ENCODE measurements at regions not wholly inside any gene's neighbourhood (a gene's known extent, or its start where the extent isn't known, plus 50 kb on each side); places are given as distances from the start of the nearest gene placed in this dataset.

- TF ChIP-seq CTCF (IDR thresholded peaks at IDR 0.05; ENCODE audit: insufficient read depth, low read depth, low read length, missing control alignments), result no peak
- no peak overlapping the region for H3K4me3 ChIP-seq (ENCODE audit: low read depth, low read length)
- DNase-seq (ENCODE audit: low read depth), result no peak
These were observed 66.0 kb upstream of the SLC25A33 start for GRCh38 chr1:9473032-9473807.

GRCh38 chr1:9475061-9475627, 64.1 kb upstream of the SLC25A33 start:
- no peak for TF ChIP-seq CTCF (IDR thresholded peaks at IDR 0.05; ENCODE audit: insufficient read depth, low read depth, low read length, missing control alignments)
- no peak overlapping the region for H3K4me3 ChIP-seq (ENCODE audit: low read depth, low read length)
- DNase-seq (ENCODE audit: low read depth), result no peak

GRCh38 chr1:9476790-9477463, 62.3 kb upstream of the SLC25A33 start:
- peak; percentile 27 for DNase-seq (ENCODE audit: low read depth)
- TF ChIP-seq CTCF (IDR thresholded peaks at IDR 0.05; ENCODE audit: insufficient read depth, low read depth, low read length, missing control alignments), result no peak
- H3K4me3 ChIP-seq (ENCODE audit: low read depth, low read length), result no peak overlapping the region

GRCh38 chr1:9477535-9477934, 61.7 kb upstream of the SLC25A33 start:
- no peak overlapping the region for H3K4me3 ChIP-seq (ENCODE audit: low read depth, low read length)
- no peak for TF ChIP-seq CTCF (IDR thresholded peaks at IDR 0.05; ENCODE audit: insufficient read depth, low read depth, low read length, missing control alignments)
- no peak for DNase-seq (ENCODE audit: low read depth)

GRCh38 chr1:9478021-9478420, 61.2 kb upstream of the SLC25A33 start:
- H3K4me3 ChIP-seq (ENCODE audit: low read depth, low read length), result no peak overlapping the region
- no peak for DNase-seq (ENCODE audit: low read depth)
- no peak for TF ChIP-seq CTCF (IDR thresholded peaks at IDR 0.05; ENCODE audit: insufficient read depth, low read depth, low read length, missing control alignments)

- DNase-seq (ENCODE audit: low read depth), result no peak
- no peak for TF ChIP-seq CTCF (IDR thresholded peaks at IDR 0.05; ENCODE audit: insufficient read depth, low read depth, low read length, missing control alignments)
- no peak overlapping the region for H3K4me3 ChIP-seq (ENCODE audit: low read depth, low read length)
These were observed 58.2 kb upstream of the SLC25A33 start for GRCh38 chr1:9481048-9481447.
